GM12875 (cell line): ENCODE measurements at regions not wholly inside any gene's neighbourhood (a gene's known extent, or its start where the extent isn't known, plus 50 kb on each side); places are given as distances from the start of the nearest gene placed in this dataset.

Source experiments
- H3K4me3 ChIP-seq: one replicate; pipeline ENCODE4 v1.5.1; 2011; ENCODE audit warnings: low read depth, low read length, control low read depth
- CTCF ChIP-seq: IDR thresholded peaks from 2 replicates; pipeline ENCODE4 v1.5.1; 2011; ENCODE audit warnings: low read depth, mild to moderate bottlenecking, control low read depth, inconsistent platforms, low read length, moderate library complexity, borderline replicate concordance; ENCODE audit not compliant: insufficient read depth

DNA sequence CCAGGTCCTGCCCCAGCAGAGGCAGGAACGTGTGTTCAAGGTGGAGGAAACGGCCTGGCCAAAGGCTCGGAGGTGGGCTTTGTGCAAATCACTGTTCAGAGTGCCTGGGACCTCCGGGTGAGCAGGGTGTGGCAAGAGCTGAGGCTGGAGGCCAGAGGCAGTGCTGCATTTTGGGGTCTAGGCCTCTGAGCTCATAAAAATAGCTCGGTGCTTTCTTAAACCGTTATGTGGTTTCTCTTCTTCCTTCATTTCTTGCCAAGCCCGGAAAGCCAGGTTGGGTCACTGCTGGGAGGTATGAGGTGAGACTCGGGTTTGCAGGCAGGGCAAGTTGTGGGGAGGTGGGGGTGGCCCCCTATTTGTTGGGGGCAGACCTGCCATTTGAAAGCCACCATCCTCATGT is 178.8 kb upstream of the MYL2 start:
- TF ChIP-seq CTCF = no peak
- no peak overlapping the region for H3K4me3 ChIP-seq

DNA sequence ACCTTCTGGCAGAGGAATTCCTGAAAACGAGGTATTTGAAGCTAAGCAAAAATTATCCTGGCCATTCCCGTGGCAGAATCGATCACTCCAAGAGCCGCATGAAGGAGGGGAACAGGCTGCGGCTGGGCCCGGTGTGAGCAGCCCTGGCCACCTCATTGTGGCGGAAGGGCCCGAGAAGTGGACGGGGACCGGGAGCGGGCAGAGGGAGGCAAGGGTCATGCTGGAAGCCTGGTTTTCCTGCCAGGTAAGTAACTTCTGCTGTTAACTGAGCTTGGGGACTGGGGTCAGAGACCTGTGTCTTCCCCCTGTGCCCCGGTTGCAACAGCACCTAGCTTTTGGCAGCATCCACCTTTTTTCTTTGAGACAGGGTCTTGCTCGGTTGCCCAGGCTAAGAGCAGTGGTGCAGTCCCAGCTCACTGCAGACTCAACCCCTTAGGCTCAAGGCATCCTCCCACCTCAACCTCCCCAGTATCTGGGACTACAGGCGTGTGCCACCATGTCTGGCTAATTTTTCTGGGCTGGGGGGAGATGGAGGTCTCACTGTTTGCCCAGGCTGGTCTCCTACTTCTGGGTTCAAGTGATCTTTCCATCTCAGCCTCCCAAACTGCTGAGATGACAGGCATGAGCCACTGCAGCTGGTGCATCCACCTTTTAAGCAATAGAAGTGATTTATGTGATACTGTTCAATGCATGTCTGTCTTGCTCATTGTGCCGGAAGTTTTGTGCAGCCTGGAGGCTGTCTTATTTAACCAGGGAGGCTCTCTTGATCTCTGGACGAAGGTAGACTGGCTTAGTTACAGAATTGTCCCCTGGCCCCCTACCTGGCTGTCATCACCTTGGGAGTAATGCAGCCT is 174.0 kb upstream of the MYL2 start:
- no peak overlapping the region for H3K4me3 ChIP-seq
- TF ChIP-seq CTCF = no peak

- no peak overlapping the region for H3K4me3 ChIP-seq
- TF ChIP-seq CTCF = no peak
Measured at GRCh38 chr12:111093428-111094142, 173.2 kb upstream of the MYL2 start.

GRCh38 chr12:111091051-111091450 is 170.7 kb upstream of the MYL2 start:
- no peak overlapping the region for H3K4me3 ChIP-seq
- TF ChIP-seq CTCF = no peak

DNA sequence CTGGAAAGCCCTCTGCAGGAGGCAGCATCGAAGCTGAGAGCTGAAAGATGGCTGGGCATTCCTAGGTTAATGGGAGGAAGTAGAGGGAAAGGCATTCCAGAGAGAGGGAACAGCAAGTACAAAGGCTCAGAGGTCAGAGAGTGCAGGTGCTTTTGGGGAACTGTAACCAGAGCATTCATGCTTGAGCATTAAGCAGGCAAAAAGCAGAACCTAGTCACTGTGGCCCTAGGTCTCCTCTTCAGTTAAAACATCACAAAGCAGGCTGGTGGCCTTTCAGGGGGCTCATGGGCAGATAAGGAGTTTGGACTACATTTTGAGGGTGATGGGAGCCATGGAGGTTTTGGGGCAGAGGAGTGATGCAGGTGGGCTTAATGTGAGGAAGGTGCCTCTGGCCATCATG is 169.2 kb upstream of the MYL2 start:
- H3K4me3 ChIP-seq = no peak overlapping the region
- TF ChIP-seq CTCF = no peak

GRCh38 chr12:111088409-111088808 is 168.0 kb upstream of the MYL2 start:
- no peak overlapping the region for H3K4me3 ChIP-seq
- no peak for TF ChIP-seq CTCF
